ENCODE measurements at regions not wholly inside any gene's neighbourhood (a gene's known extent, or its start where the extent isn't known, plus 50 kb on each side); places are given as distances from the start of the nearest gene placed in this dataset.
"Not testable (repeated sequence)": the region's sequence is repeated elsewhere in the genome, so short reads cannot be mapped to it uniquely, and the experiment has no call there.

DNA sequence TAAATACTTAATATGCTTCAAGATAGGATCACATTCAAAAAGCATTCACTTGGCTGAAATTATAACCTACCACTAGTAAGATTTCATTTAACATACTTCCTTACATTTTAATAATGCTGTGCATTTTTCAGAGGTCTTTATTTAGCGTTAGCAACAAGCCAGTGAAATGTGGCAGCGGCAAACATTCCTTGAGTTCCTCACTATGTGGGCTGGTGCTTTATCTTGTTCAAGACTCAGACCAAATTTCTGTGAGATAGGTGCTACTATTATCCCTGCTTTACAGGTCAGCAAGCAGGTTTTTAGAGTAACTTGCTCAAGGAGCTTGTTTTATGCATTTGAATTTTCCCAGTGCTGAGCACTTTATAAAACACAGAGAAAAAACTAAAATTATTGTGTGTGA, 132.7 kb downstream of the PLPPR4 start:
- no peak overlapping the region for H3K4me3 ChIP-seq (ENCODE audit: low read depth, low read length)
- H3K27me3 ChIP-seq (ENCODE audit: control insufficient read depth, insufficient read depth, low read length) = no peaks in the 10 kb centered on the region
- no peak for FAIRE-seq
- no peaks in the 10 kb centered on the region for H3K36me3 ChIP-seq (ENCODE audit: control insufficient read depth, insufficient read depth, low read length)
- DNase-seq (ENCODE audit: low read depth) = no peak
- no peak for TF ChIP-seq CTCF (IDR thresholded peaks at IDR 0.05; ENCODE audit: insufficient read depth, low read length, severe bottlenecking)

- H3K27me3 ChIP-seq (ENCODE audit: control insufficient read depth, insufficient read depth, low read length) = no peaks in the 10 kb centered on the region
- DNase-seq (ENCODE audit: low read depth) (no peak), FAIRE-seq (no peak)
- no peak for TF ChIP-seq CTCF (IDR thresholded peaks at IDR 0.05; ENCODE audit: insufficient read depth, low read length, severe bottlenecking)
- no peaks in the 10 kb centered on the region for H3K36me3 ChIP-seq (ENCODE audit: control insufficient read depth, insufficient read depth, low read length)
- H3K4me3 ChIP-seq (ENCODE audit: low read depth, low read length) = no peak overlapping the region
Observed at GRCh38 chr1:99397863-99398262, 133.6 kb downstream of the PLPPR4 start.

- not testable (repeated sequence) for H3K27me3 ChIP-seq (ENCODE audit: control insufficient read depth, insufficient read depth, low read length); DNase-seq (ENCODE audit: low read depth); H3K4me3 ChIP-seq (ENCODE audit: low read depth, low read length); FAIRE-seq; H3K36me3 ChIP-seq (ENCODE audit: control insufficient read depth, insufficient read depth, low read length)
Observed at GRCh38 chr1:99401556-99401955, 137.3 kb downstream of the PLPPR4 start.

DNA sequence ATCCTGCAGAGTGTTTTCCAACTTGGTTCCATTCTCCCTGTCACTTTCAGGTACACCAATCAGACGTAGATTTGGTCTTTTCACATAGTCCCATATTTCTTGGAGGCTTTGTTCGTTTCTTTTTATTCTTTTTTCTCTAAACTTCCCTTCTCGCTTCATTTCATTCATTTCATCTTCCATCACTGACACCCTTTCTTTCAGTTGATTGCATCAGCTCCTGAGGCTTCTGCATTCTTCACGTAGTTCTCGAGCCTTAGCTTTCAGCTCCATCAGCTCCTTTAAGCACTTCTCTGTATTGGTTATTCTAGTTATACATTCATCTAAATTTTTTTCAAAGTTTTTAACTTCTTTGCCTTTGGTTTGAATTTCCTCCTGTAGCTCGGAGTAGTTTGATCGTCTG, 140.1 kb downstream of the PLPPR4 start:
- not testable (repeated sequence) for H3K4me3 ChIP-seq (ENCODE audit: low read depth, low read length); FAIRE-seq; H3K36me3 ChIP-seq (ENCODE audit: control insufficient read depth, insufficient read depth, low read length); DNase-seq (ENCODE audit: low read depth); H3K27me3 ChIP-seq (ENCODE audit: control insufficient read depth, insufficient read depth, low read length)

- H3K4me3 ChIP-seq (ENCODE audit: low read depth, low read length); FAIRE-seq; H3K27me3 ChIP-seq (ENCODE audit: control insufficient read depth, insufficient read depth, low read length); H3K36me3 ChIP-seq (ENCODE audit: control insufficient read depth, insufficient read depth, low read length): not testable (repeated sequence)
- peak; percentile 37 for DNase-seq (ENCODE audit: low read depth)
Observed at GRCh38 chr1:99405325-99405724, 141.0 kb downstream of the PLPPR4 start.

DNA sequence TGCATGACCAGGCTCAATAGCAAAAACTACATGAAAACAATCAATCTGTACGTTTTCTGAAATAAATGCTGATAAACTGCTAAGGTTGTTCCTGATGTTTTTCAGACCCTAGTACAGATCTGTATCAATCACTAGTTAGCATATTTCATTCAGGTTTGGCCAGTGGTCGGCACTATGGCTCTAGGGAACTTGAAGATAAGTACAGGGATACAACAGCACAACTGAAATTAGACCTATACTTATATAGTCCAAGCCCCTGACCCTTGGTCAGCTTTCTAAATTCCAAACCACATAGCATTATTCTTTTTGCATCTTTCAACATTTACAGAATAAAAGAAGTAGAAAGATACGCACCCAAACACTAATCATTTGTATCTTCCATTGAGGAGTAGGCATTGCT, 142.7 kb downstream of the PLPPR4 start:
- Histone ChIP-seq H3K27me3 (ENCODE audit: control insufficient read depth, insufficient read depth, low read length) (no peaks in the 10 kb centered on the region), H3K4me3 (ENCODE audit: low read depth, low read length) (no peak overlapping the region), H3K36me3 (ENCODE audit: control insufficient read depth, insufficient read depth, low read length) (no peaks in the 10 kb centered on the region)
- no peak for FAIRE-seq
- no peak for TF ChIP-seq CTCF (IDR thresholded peaks at IDR 0.05; ENCODE audit: insufficient read depth, low read length, severe bottlenecking)
- DNase-seq (ENCODE audit: low read depth) = no peak

DNA sequence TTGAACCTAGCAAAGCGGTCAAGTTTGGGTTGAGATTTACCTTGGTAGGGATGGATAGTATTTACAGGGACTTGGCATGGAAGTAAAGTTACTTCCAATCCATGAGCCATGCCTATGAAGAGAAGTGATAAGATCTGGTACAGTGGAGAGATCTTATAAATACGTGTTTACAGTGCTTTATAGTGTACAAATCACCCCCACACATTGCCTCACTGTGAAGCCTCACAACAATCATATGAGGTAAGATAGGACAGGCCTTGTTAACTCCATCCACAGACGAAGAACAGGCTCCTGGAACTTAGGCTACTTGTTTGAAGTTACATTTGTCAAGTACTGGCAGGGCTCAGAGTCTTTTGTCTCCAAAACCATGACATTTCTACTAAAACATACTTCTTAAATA, 159.8 kb downstream of the PLPPR4 start:
- no peak for DNase-seq (ENCODE audit: low read depth)
- TF ChIP-seq CTCF (IDR thresholded peaks at IDR 0.05; ENCODE audit: insufficient read depth, low read length, severe bottlenecking) = no peak
- Histone ChIP-seq H3K4me3 (ENCODE audit: low read depth, low read length) (no peak overlapping the region), H3K36me3 (ENCODE audit: control insufficient read depth, insufficient read depth, low read length) (no peaks in the 10 kb centered on the region), H3K27me3 (ENCODE audit: control insufficient read depth, insufficient read depth, low read length) (no peaks in the 10 kb centered on the region)
- FAIRE-seq = no peak

Data from bronchial epithelial cell (primary cell).